HG02759 (cell line): ENCODE measurements at regions not wholly inside any gene's neighbourhood (a gene's known extent, or its start where the extent isn't known, plus 50 kb on each side); places are given as distances from the start of the nearest gene placed in this dataset.

Experiments
- ATAC-seq: cut with Tn5 transposase; IDR thresholded peaks from one replicate; pipeline ENCODE4 v1.9.1; 2021; ENCODE audit warnings: mild to moderate bottlenecking, moderate library complexity; ENCODE audit not compliant: unreplicated experiment

DNA sequence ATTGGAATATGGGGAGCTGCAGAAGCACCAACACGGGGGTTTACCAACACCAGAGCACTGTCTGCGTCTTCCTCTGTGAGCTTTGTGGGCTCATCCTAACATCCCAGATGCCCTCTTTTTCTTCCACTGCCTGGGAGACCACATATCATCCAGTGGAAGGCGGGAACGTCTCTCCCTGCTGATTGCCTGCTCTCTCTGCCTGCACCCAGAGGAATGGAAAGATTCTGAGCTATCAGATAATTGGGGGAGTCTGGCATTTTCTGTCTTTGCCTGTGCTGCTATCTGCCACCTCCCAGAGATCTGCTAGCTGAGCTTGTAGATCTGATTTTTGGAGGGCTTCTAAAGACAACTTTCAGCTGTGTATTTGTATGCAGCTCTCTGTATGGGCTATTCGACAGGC, 166.2 kb upstream of the PLXNA2 start:
- no peak for ATAC-seq

DNA sequence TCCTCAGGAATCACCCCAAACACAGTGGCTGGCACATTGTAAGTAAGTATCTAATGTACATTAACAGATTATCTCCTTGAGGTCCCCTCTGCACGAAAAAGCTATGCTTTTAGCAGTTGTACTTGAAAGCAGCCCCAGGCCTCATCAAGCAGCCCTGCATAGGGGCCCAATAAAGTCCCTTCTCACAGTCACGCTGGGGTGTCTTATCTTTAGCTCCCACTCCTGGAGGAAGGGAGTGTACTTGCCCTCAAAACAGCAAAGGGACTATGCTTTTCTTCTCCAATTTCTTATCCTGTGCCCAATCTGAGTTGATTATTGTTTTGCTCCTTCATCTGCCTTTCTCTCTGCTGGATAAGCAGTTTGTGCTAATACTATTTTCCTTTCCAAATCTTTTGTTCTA, 168.8 kb upstream of the PLXNA2 start:
- ATAC-seq: no peak

DNA sequence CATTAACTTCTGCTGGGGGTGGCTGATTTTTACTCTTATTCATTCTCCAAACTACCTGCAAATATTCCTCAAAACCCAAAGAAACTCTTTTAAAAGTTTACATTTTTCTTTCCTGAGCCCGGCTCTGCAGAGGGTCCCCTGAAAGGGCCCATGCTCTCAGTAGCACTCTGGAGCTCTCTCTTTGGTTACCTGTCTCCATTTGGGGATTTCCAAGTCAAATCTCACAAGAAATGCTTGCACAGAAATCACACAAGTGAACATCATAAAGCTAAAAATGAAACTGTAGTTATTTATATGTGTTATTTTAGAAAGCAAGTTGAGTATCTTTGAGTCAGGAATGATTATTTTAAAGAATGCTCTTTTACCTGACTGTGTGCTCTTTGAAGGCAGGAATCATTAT, 174.5 kb upstream of the PLXNA2 start:
- no peak for ATAC-seq

DNA sequence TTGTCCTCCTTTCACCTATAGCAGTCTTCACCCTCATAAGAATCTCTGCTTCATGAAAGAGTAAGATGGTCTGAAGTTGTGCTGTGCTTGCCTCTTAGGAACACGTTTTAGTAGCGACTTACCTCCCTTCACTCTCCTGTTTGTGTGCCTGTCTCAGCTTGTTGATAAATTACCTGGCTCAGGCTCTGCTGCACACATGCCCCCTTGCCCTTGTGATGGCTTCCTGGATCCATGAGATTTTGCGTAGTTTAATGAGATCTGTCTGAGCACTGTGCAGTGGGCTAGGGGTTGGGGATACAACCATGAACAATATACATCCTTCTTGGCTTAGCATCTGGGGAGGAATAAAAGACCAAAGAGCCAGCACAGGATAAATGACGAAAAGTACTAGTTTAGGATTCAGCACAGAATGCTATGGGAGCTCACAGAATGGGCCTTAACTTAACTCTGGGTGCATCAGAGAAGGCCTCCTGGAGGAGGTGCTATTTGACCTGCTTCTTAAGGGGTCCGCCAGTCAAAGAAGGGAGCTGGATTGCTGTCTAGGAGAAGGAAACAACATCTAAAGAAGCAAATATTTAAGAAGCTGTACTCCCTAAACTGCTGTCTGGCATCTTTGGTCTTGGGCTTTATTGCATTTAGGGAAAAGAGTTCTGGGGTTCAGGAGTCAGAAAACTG, 175.7 kb upstream of the PLXNA2 start:
- ATAC-seq: no peak

DNA sequence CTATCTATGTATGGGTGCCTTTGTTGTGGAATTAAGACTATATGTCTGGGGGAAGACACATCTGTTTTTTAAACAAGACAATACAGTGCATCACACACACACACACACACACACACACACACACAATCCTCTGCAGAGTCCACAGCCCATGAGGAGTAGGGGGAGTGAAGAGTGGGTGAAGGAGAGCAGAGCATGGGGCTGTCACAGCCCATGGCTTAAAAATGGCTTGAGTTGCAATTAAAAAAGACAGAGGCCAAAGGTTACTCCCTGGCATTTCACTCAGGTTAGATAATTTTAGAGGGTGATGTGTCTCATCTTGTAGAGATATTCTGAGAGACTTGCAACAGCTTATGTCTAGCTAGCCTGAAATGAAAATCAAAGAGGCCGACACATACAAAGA, 176.5 kb upstream of the PLXNA2 start:
- ATAC-seq: no peak

DNA sequence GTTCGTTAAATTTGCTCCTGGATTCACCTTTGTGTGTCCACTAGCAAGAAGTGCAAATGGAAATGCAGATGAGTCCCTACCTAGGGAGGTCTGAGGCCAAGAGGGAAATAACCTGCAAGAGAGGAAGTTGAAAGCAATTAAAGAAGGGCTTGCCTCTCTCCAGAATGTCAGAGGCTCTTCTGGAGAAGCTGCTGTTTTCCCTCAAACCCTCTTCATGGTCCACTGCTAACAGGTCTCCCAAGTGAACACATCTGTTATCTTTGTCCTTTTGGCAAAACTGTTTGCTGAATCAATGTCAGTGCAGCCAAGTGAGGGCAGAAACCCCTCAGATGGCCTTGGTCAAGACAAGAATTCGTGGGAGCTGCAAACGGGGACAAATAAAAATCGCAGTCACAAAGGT, 177.3 kb upstream of the PLXNA2 start:
- no peak for ATAC-seq

DNA sequence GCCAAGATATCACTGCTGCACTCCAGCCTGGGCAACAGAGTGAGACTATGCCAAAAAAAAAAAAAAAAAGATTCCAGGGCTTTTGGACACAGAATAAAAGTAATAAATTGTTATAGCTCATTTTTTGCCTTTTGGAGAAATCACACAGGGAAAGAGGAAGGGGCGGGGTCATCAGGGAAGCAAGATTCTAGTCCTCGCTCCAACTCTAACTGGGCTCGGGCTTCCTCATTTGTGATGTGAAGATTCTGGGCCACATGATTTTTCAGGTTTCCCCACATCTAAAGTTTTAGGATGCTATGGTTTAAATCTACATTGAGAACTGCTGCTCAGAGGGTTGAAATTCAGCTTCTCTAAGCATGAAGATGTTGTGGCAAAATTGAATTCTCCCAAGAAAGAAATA, 179.3 kb upstream of the PLXNA2 start:
- ATAC-seq: no peak

DNA sequence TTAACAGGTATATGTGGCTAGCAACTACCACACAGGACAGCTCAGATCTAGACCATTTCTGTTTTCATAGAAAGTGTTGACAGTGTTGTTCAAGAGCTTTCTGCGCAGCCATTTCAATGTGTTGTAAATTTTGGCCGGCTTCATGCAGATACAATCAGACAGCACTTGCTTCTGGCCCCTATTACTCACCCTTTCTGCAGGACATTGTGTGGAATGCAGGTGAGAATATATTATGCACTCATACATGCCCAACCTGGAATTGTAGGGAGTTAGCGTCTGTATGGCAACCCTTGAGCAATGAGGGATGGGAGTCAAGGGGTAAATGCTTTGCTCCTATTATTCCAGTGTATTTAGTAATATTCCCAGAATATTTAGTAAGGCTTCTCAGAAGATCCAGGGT, 180.9 kb upstream of the PLXNA2 start:
- ATAC-seq: no peak

DNA sequence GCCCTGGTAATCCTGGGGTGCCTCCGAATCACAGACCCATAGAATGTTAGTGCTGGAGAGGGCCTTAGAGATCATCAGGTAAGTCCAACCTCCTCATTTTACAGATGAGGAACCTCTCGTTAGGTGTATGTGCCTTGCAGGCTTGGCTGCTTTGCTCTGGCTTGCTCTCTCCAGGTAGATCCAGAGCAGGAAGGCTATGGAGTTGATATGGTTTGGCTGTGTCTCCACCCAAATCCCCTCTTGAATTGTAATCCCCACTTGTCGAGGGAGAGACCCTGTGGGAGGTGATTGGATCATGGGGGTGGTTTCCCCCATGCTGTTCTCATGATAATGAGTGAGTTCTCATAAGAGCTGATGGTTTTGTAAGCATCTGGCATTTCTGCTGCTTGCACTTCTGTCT, 186.0 kb upstream of the PLXNA2 start:
- no peak for ATAC-seq

DNA sequence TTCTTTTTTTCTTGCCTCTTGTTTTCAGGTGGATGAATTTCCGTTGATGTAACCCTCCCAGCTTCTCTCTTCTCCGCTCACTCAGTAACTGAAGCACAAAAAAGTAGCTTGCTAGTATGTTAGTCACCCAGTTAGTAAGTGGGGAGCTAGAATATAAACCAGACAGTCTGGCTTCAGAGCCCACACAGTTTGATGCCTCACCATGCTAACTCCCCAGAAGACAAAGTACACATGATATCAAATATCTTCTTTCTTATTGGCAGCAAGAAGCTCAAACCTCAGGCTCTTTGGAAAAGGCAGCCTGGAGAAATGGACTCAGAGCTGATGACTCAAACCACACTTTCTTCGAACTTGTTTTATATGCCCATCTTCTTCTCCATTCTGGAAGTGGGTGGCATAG, 187.5 kb upstream of the PLXNA2 start:
- ATAC-seq: no peak

DNA sequence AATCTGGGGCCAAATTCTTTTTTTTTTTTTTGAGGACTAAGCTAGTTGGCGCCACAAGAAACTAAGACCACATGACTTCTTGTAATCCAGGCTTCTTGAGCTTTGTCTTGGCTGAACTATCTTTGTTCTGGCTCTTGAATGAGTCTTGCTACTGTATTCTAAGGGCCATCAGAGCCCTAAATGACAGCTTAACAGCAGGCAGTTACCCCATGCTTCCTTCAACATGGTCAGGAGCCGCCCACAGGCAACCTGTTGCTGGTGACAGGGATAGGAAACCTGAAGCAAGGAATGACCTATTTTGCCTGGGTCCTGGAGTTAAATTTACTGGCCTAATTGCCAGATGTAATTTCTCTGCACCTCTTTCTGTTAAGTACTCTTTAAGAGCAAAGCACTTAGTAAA, 188.2 kb upstream of the PLXNA2 start:
- ATAC-seq: no peak

DNA sequence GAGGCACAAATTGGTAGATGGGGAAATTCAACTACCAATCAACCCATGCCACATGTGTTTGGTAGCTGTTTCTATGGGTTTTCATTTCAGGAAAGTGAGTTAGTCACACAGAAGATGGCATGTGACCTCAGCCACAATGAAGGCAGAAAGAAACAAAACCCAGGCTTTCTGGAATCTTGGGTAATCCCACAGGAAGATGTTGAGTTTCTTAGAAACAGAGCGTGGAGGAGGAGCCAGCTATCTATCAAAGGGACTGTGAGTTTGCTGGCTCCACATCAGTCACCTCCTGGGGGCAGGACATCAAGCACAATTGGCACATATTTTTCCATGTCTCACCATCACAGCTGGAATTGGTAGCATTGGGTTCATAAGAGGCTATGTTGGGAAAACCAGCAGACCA, 188.9 kb upstream of the PLXNA2 start:
- ATAC-seq: no peak

DNA sequence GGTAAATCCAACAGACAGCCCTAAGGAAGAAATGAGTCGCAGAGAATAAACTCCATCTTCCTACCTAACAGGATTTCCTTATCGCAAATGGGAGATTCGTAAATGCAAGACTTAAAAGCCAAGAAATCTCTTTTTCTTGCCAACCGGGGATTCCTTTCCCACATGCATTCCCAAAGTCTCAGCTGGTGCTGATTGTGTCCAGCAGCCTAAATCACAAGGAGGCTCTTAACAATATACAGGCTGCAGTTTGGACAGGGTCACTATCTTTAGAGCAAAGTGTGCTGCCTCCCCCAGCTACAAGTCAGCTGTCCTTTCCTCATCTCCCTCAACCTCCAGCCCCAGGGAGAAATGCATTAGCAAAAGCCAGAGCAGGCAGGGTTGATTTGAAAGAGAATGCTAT, 189.8 kb upstream of the PLXNA2 start:
- ATAC-seq: no peak

DNA sequence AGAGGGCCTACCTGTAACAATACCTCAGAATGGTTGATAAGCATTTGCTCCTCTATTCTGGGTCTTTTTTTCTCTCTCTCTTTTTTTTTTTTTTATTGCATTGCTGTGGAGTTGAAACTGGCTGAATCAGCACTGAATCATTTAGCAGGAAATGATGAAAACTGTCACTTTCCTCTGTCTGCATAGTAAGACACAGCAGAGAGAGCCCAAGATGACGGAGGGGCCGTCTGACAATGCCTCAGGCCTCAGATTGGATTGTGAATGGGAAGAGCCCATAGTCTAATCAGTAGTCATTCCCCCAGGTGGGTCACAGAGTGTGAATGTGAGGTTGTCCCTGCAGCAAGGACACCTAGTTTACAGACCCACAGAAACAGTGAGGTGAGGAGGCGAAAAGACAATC, 193.2 kb upstream of the PLXNA2 start:
- no peak for ATAC-seq

DNA sequence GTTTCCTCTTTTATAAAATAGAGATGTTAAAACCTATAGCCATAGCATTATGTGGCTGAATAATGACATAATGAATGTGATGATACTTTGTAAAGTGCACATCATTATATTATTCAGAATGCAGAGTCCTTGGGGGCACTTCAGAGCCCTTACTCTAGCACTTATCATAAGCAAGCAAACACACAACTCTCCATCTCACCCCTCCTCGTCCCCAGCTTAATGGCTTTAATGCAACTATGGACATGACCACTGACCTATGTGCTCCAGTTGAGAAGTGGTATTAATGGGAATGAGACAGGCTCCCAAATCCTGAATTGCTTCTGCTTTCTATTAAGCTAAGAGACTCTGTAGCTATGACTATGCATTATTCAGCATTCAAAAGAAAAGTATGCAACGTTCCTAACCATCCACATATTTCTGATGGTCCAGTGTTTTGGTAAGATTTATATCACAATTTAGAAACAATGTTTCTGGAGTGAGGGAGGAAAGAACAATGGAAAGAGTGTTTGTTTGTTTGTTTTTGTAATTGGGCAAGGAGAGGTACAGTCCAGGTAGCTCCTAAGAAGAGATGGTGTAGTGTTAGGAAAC, 194.0 kb upstream of the PLXNA2 start:
- no peak for ATAC-seq

DNA sequence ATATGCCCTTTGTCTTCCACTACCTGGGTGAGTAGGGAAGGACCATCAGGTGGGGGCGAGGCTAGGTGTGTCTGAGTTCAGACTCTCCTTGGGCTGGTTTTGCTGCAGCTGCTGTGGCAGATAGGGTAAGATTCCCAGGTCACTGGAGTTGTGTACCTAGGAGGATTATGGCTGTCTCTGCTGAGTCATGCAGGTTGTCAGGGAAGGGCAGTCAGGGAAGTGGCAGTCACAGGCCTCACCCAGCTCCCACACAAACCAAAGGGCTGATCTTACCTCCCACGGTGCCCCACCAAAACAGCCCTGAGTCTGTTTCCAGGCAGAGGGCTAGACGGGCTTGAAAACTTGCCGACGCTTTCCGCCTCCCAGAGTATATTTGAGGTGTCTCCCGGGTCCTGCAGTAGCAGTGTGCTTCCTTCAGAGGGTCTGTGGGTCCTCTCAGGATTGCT, 201.6 kb upstream of the PLXNA2 start:
- ATAC-seq: no peak

DNA sequence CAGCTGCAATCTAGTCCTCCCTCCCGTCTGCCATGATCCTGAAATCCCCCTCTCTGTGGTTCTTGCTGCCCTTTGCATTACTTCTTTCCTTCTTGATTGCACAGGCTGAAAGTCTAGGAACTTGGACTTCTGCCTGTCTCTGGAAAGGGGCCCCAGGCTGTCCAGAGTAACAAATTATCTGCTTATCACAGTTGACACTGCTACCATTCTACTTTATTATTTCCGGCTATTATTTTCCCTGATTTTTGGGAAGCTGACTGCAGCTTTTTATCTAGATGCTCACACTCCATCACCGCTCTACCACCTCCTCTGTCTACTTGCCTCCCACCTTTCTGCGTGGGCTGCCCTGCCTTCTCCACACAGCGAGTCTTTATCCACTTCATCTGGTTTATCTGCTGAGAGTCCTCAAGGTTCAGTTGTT, 202.1 kb upstream of the PLXNA2 start:
- no peak for ATAC-seq

DNA sequence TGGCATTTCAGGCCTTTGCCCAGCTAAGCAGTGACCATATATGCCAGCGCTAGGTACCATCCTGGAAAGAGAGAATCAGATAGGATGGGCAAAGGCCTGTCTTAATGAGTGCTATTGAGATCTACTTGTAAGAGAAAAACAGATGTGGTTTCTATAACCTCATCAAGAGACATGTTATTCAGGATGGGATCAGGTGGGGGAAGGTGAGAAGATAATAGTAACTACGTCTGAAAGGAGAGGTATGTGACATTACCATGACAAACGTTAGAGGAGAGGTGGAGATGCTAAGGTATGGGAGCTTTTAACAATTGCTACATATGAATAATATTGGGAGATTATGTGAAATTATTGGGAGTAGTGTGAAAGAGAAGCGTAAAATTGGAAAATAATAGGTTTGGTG, 204.2 kb upstream of the PLXNA2 start:
- no peak for ATAC-seq

DNA sequence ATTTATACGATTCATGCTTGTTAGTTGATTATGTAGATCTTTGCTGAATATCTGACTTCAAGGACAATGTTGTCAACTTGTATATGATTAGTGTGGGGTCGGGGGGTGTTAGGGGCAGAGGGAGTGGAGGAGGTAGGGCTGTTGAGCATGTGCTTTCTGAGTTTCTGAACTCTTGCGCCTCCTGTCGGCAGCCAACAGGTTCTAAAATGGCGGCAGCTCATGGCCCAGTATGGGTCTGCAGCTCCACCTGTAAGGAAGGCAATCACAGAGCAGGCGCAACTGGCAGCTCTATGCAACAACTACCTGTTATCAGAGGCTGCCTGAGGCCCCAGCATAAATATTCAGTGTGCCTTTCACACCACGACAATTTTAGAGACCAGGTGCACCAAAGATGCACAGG, 205.8 kb upstream of the PLXNA2 start:
- no peak for ATAC-seq

DNA sequence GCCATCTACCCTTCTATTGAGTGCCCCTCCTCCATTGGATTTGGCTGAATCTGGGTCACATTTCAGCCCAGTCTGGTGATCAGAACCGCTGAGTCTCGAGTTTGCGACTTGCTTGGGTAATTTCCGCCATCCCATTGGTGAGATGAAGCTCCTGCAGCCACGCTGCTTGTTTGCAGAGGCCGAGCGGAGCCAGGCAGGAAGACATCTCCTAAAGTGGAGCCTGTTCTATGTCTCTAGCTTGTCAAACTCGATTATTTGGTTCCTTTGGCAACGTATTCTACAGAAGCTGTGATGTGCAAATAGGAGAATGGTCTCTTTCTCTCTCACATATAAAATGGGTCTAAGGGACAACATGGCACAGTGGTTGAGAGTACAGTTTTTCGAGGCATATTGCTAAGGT, 206.8 kb upstream of the PLXNA2 start:
- no peak for ATAC-seq

DNA sequence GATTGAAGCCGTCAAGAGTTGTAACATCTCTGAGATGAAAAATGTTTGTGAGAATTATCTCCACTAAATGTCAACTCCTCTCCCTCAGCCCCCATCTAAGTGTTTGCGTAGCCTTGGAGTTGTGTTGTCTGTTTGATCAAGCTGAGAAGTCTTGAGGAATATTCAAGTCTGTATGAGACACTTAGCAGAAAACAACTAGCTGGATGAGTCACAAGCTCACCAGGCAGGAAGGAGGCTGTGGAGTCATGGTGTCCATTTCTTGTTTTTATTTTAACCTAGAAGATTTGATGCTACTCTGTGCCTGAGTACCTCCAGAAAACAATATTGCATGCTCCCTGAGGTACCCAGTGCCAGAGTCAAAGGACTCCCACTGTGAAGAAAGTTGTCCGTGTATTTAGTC, 211.6 kb upstream of the PLXNA2 start:
- ATAC-seq: no peak

DNA sequence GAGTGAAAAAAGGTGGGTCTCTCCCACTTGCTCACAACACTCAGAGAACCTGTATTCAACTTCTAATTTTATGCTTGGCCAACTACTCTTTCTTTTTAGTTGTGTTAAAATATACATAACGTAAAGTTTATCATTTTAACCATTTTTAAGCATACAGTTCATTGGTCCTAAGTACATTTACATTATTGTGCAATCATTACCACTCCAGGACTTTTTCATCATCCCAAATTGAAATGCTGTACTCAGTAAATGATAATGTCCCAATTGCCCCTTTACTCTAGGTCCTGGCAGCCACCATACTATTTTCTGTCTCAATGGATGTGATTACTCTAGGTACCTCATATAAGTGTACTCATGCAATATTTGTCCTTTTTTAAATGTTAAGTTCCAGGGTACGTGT, 212.3 kb upstream of the PLXNA2 start:
- ATAC-seq: no peak

DNA sequence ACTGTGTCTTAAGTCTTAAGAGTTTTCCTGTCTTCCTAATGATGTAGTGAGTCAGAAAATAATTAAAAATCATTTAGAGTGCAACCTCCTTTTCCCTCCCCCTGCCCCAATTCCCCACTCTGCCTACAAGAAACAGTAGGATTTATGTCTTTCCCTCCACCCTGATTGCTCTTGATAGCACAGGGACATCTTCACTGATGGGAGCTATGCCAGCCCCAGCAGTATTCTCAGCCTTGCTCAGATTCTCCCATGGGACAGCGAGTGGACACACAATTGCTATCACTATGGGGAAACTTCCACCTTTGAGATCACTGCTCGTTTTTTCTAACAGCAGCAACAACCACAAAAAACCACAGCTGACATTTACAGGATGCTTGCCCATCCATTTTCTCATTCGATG, 216.6 kb upstream of the PLXNA2 start:
- no peak for ATAC-seq
